ENCODE measurements at regions not wholly inside any gene's neighbourhood (a gene's known extent, or its start where the extent isn't known, plus 50 kb on each side); places are given as distances from the start of the nearest gene placed in this dataset.

GRCh38 chr2:217339753-217340152 is 479.9 kb upstream of the TNP1 start:
- TF ChIP-seq CTCF (IDR thresholded peaks at IDR 0.05; ENCODE audit: insufficient read depth, low read length, poor library complexity, severe bottlenecking) (no peak), EZH2phosphoT487 (conservative IDR thresholded peaks at IDR 0.05; ENCODE audit: low read length) (no peak)

Data from SU-DHL-6 (cell line).